Breast epithelium (tissue), 4 donors: ENCODE measurements at regions not wholly inside any gene's neighbourhood (a gene's known extent, or its start where the extent isn't known, plus 50 kb on each side); places are given as distances from the start of the nearest gene placed in this dataset.

Source experiments
- DNase-seq, 2 donors: peaks; one replicate each; pipeline ENCODE4 v3.0.0-alpha.2; 2019; ENCODE audit warnings: low spot score in 2 of 2
- H3K27ac ChIP-seq, 2 donors: fragments of 200-600 bp; sonication (generic) in 1 of 2; one replicate each; pipeline ENCODE4 v1.5.1; 2016 to 2019; ENCODE audit warnings: mild to moderate bottlenecking in 1 of 2
- H3K27me3 ChIP-seq, 2 donors: fragments of 200-600 bp; sonication (generic) in 1 of 2; one replicate each; pipeline versions ENCODE4 v1.5.1 to v1.6.0; 2017 to 2019; ENCODE audit warnings: control low read depth in 1 of 2, mild to moderate bottlenecking in 1 of 2
- H3K36me3 ChIP-seq: fragments of 200-600 bp; one replicate; pipeline ENCODE4 v1.5.1; 2019
- H3K4me1 ChIP-seq, 2 donors: fragments of 200-600 bp; sonication (generic); one replicate each; pipeline ENCODE4 v1.5.1; 2016 to 2019; ENCODE audit warnings: control low read depth in 1 of 2
- H3K4me3 ChIP-seq, 3 donors: fragments of 200-600 bp; sonication (generic); 1 replicate in 2 of 3; 2 replicates in 1 of 3; pipeline ENCODE4 v1.5.1; 2016 to 2019; ENCODE audit warnings: mild to moderate bottlenecking in 3 of 3, moderate library complexity in 2 of 3
- H3K9me3 ChIP-seq, 2 donors: fragments of 200-600 bp; sonication (generic) in 1 of 2; one replicate each; pipeline ENCODE4 v1.5.1; 2016 to 2019; ENCODE audit warnings: control low read depth in 1 of 2
- CTCF ChIP-seq, 3 donors: fragments of 450-650 bp; IDR thresholded peaks; one replicate each; pipeline ENCODE4 v1.5.1; 2016 to 2017; ENCODE audit warnings: antibody characterized with exemption in 3 of 3, mild to moderate bottlenecking in 3 of 3, moderate library complexity in 3 of 3
- POLR2A ChIP-seq: fragments of 450-650 bp; IDR thresholded peaks from one replicate; pipeline ENCODE4 v1.6.1; 2016; ENCODE audit warnings: antibody characterized with exemption, mild to moderate bottlenecking, moderate library complexity
- POLR2AphosphoS5 ChIP-seq, 3 donors: sonication (generic); formaldehyde crosslinking; IDR thresholded peaks; one replicate each; pipeline ENCODE4 v1.6.1; 2017; ENCODE audit warnings: antibody characterized with exemption in 3 of 3
- intact Hi-C: fragments of 100-400 bp; cut with DNase I; formaldehyde crosslinking; loops from one replicate; pipeline ENCODE4 v1.15.1; 2023; ENCODE audit warnings: low total_unique reads

- intact Hi-C loops, result no loop called here
- TF ChIP-seq POLR2AphosphoS5 (IDR thresholded peaks at IDR 0.05) (no peak), CTCF (IDR thresholded peaks at IDR 0.05) (no peak), POLR2A (no peak)
Observed at GRCh38 chr1:58156831-58157230, 389.7 kb downstream of the OMA1 start.

GRCh38 chr1:58156124-58156468, 390.4 kb downstream of the OMA1 start:
- no peak for DNase-seq
- no peaks in the 10 kb centered on the region for H3K27me3 ChIP-seq
- intact Hi-C loops, result no loop called here
- no peaks in the 10 kb centered on the region for H3K4me1 ChIP-seq
- no peak overlapping the region for H3K27ac ChIP-seq
- no peaks in the 10 kb centered on the region for H3K9me3 ChIP-seq
- no peak overlapping the region for H3K4me3 ChIP-seq
- H3K36me3 ChIP-seq, result no peaks in the 10 kb centered on the region
- TF ChIP-seq CTCF (IDR thresholded peaks at IDR 0.05) (no peak), POLR2A (no peak), POLR2AphosphoS5 (IDR thresholded peaks at IDR 0.05) (no peak)

More at GRCh38 chr1:58156831-58157230, 389.7 kb downstream of the OMA1 start:
- no peaks in the 10 kb centered on the region for H3K27me3 ChIP-seq
- DNase-seq, result no peak
- H3K27ac ChIP-seq, result no peak overlapping the region
- H3K4me1 ChIP-seq, result no peaks in the 10 kb centered on the region
- H3K36me3 ChIP-seq, result no peaks in the 10 kb centered on the region
- no peak overlapping the region for H3K4me3 ChIP-seq
- no peaks in the 10 kb centered on the region for H3K9me3 ChIP-seq

- no peak overlapping the region for H3K4me3 ChIP-seq
- intact Hi-C loops, result no loop called here
- no peaks in the 10 kb centered on the region for H3K36me3 ChIP-seq
- DNase-seq, result no peak
- H3K27me3 ChIP-seq, result no peaks in the 10 kb centered on the region
- H3K27ac ChIP-seq, result no peak overlapping the region
- TF ChIP-seq POLR2A, result no peak
- no peak for TF ChIP-seq CTCF (IDR thresholded peaks at IDR 0.05)
- no peak for TF ChIP-seq POLR2AphosphoS5 (IDR thresholded peaks at IDR 0.05)
- no peaks in the 10 kb centered on the region for H3K9me3 ChIP-seq
- H3K4me1 ChIP-seq, result no peaks in the 10 kb centered on the region
Observed at GRCh38 chr1:58155418-58156123, 391.0 kb downstream of the OMA1 start.

GRCh38 chr1:58154256-58154655, 392.3 kb downstream of the OMA1 start:
- Histone ChIP-seq H3K4me3 (no peak overlapping the region), H3K27ac (no peak overlapping the region), H3K27me3 (no peaks in the 10 kb centered on the region), H3K9me3 (no peaks in the 10 kb centered on the region), H3K36me3 (no peaks in the 10 kb centered on the region), H3K4me1 (no peaks in the 10 kb centered on the region)
- TF ChIP-seq CTCF (IDR thresholded peaks at IDR 0.05), result no peak
- no peak for TF ChIP-seq POLR2A
- no peak for TF ChIP-seq POLR2AphosphoS5 (IDR thresholded peaks at IDR 0.05)
- no peak for DNase-seq
- intact Hi-C loops, result no loop called here

- Histone ChIP-seq H3K4me3 (no peak overlapping the region), H3K36me3 (no peaks in the 10 kb centered on the region), H3K27me3 (no peaks in the 10 kb centered on the region), H3K9me3 (no peaks in the 10 kb centered on the region), H3K27ac (no peak overlapping the region), H3K4me1 (no peaks in the 10 kb centered on the region)
- TF ChIP-seq POLR2AphosphoS5 (IDR thresholded peaks at IDR 0.05), result no peak
- TF ChIP-seq CTCF (IDR thresholded peaks at IDR 0.05), result no peak
- TF ChIP-seq POLR2A, result no peak
- intact Hi-C loops, result no loop called here
- DNase-seq, result no peak
Observed at GRCh38 chr1:58152697-58153096, 393.8 kb downstream of the OMA1 start.
